HL-60 (cell line): ENCODE measurements at regions not wholly inside any gene's neighbourhood (a gene's known extent, or its start where the extent isn't known, plus 50 kb on each side); places are given as distances from the start of the nearest gene placed in this dataset.

Source experiments
- CTCF ChIP-seq: IDR thresholded peaks from one replicate; pipeline ENCODE4 v1.5.1; 2011; ENCODE audit warnings: low read length, control low read depth, inconsistent platforms; ENCODE audit not compliant: insufficient read depth
- GABPA ChIP-seq: IDR thresholded peaks from 2 replicates; pipeline ENCODE4 v1.6.1; 2012; ENCODE audit warnings: low read depth
- POLR2AphosphoS5 ChIP-seq: IDR thresholded peaks from 2 replicates; pipeline ENCODE4 v1.6.1; 2012; ENCODE audit warnings: low read depth
- TF ChIP-seq, protein P1 (sequence below): IDR thresholded peaks from 2 replicates; pipeline ENCODE4 v1.6.1; 2012; ENCODE audit warnings: low read depth; ENCODE audit not compliant: insufficient replicate concordance

DNA sequence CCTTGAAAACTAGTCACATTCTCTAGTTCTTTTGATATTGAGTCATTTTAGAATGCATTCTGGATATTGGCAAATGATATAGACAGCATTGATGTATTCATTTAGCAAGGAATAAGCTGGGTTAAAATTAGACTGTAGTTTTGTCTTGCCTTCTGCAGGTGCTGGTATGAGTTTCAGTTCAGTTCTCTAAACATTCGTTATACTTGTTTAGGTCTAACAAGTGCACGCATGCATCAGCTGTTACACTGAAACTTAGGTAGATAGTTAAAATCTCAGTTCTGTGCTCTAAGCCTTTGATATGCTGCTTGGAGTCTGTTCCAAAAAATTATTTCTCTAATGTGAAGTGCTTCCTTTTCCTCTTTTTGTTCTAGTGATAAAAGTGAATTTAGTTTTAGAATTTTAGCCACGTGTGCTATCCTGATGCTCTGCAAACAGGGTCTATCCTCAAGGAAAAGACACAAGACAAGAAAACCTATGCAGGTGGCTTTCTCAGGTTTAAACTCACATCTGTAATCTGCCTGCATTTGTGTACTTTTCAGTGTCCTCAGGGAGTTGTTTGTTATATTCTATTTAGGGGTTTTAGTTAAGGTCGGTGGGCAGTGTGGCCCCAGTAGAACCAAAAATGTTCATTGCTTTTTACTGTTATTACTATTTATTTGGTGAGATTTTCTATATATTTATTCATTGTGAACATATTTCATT lies 409.0 kb downstream of the CDC14C start:
- TF ChIP-seq CTCF = no peak
- TF ChIP-seq POLR2AphosphoS5 = no peak
- TF ChIP-seq GABPA = no peak
- TF ChIP-seq, protein P1, sequence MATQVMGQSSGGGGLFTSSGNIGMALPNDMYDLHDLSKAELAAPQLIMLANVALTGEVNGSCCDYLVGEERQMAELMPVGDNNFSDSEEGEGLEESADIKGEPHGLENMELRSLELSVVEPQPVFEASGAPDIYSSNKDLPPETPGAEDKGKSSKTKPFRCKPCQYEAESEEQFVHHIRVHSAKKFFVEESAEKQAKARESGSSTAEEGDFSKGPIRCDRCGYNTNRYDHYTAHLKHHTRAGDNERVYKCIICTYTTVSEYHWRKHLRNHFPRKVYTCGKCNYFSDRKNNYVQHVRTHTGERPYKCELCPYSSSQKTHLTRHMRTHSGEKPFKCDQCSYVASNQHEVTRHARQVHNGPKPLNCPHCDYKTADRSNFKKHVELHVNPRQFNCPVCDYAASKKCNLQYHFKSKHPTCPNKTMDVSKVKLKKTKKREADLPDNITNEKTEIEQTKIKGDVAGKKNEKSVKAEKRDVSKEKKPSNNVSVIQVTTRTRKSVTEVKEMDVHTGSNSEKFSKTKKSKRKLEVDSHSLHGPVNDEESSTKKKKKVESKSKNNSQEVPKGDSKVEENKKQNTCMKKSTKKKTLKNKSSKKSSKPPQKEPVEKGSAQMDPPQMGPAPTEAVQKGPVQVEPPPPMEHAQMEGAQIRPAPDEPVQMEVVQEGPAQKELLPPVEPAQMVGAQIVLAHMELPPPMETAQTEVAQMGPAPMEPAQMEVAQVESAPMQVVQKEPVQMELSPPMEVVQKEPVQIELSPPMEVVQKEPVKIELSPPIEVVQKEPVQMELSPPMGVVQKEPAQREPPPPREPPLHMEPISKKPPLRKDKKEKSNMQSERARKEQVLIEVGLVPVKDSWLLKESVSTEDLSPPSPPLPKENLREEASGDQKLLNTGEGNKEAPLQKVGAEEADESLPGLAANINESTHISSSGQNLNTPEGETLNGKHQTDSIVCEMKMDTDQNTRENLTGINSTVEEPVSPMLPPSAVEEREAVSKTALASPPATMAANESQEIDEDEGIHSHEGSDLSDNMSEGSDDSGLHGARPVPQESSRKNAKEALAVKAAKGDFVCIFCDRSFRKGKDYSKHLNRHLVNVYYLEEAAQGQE = no peak
